IMR-90 (cell line): ENCODE measurements at regions not wholly inside any gene's neighbourhood (a gene's known extent, or its start where the extent isn't known, plus 50 kb on each side); places are given as distances from the start of the nearest gene placed in this dataset.

Source experiments
- ATAC-seq: fragments of 200-7000 bp; cut with Tn5 transposase; 2 replicates; pipeline ENCODE4 v1.9.1; 2020; ENCODE audit warnings: low read depth, mild to moderate bottlenecking, moderate library complexity
- BruUV-seq: library from RNA; stranded (reverse); fragments of 400-500 nt; replicated peaks from 2 replicates; lab custom pipeline; 2021; lab: Mats Ljungman, UMichigan
- CTCF ChIA-PET: fragments of 300-600 bp; formaldehyde crosslinking; extraction: SDS; loops from one replicate; lab custom pipeline; 2021; ENCODE audit warnings: antibody characterized with exemption; lab: Yijun Ruan, JAX
- POLR2A ChIA-PET: fragments of 300-600 bp; sonication (Branson Sonifier 250); formaldehyde crosslinking; loops from one replicate; lab custom pipeline; 2022; ENCODE audit warnings: antibody characterized with exemption; ENCODE audit not compliant: unreplicated experiment; lab: Charles Lee
- DNase-seq: peaks from one replicate; pipeline ENCODE4 v3.0.0; 2013
- H2AFZ ChIP-seq: replicated peaks from 2 replicates; pipeline ENCODE3; 2013; ENCODE audit warnings: low read length, mild to moderate bottlenecking; ENCODE audit not compliant: poor library complexity
- H2AK5ac ChIP-seq: 2 replicates; pipeline ENCODE4 v1.6.1; 2013; ENCODE audit warnings: low read depth, low read length, inconsistent platforms
- H2AK9ac ChIP-seq: replicated peaks from 2 replicates; pipeline ENCODE3; 2013; ENCODE audit warnings: mild to moderate bottlenecking, low read depth, low read length, moderate library complexity; ENCODE audit not compliant: poor library complexity
- H2BK120ac ChIP-seq: 2 replicates; pipeline ENCODE4 v1.6.1; 2013; ENCODE audit warnings: low read depth, low read length, inconsistent platforms
- H2BK15ac ChIP-seq: 3 replicates; pipeline ENCODE4 v1.6.1; 2013; ENCODE audit warnings: low read depth, low read length, inconsistent platforms
- H2BK20ac ChIP-seq: 2 replicates; pipeline ENCODE4 v1.6.1; 2013; ENCODE audit warnings: low read depth, mild to moderate bottlenecking, inconsistent platforms, low read length, moderate library complexity
- H2BK5ac ChIP-seq: 2 replicates; pipeline ENCODE4 v1.6.1; 2013; ENCODE audit warnings: mild to moderate bottlenecking, low read depth, low read length, inconsistent platforms; ENCODE audit not compliant: poor library complexity, severe bottlenecking
- H3K14ac ChIP-seq: replicated peaks from 2 replicates; pipeline ENCODE4 v1.6.1; 2013; ENCODE audit warnings: low read depth, low read length, inconsistent platforms
- H3K18ac ChIP-seq: 2 replicates; pipeline ENCODE4 v1.6.1; 2013; ENCODE audit warnings: low read depth, low read length, control low read depth
- H3K23ac ChIP-seq: 2 replicates; pipeline ENCODE4 v1.6.1; 2013; ENCODE audit warnings: low read depth, low read length, inconsistent platforms
- H3K27ac ChIP-seq: 2 replicates; pipeline ENCODE4 v1.5.1; 2013; ENCODE audit warnings: mild to moderate bottlenecking, control low read depth, low read length; ENCODE audit not compliant: insufficient read depth
- H3K27me3 ChIP-seq: 2 replicates; pipeline ENCODE4 v1.6.1; 2013; ENCODE audit warnings: low read length; ENCODE audit not compliant: control insufficient read depth, insufficient read depth
- H3K36me3 ChIP-seq: 2 replicates; pipeline ENCODE4 v1.6.1; 2013; ENCODE audit warnings: low read length, mixed read lengths; ENCODE audit not compliant: control insufficient read depth, insufficient read depth
- H3K4ac ChIP-seq: 2 replicates; pipeline ENCODE4 v1.6.1; 2013; ENCODE audit warnings: low read depth, low read length, inconsistent platforms
- H3K4me1 ChIP-seq: 2 replicates; pipeline ENCODE4 v1.6.1; 2013; ENCODE audit warnings: low read length, mixed read lengths; ENCODE audit not compliant: control insufficient read depth, insufficient read depth
- H3K4me2 ChIP-seq: 2 replicates; pipeline ENCODE4 v1.6.1; 2013; ENCODE audit warnings: low read depth, mild to moderate bottlenecking, control low read depth, low read length, moderate library complexity
- H3K4me3 ChIP-seq: 2 replicates; pipeline ENCODE4 v1.5.1; 2013; ENCODE audit warnings: low read depth, mild to moderate bottlenecking, control low read depth, low read length, moderate library complexity; ENCODE audit not compliant: insufficient read depth
- H3K56ac ChIP-seq: 2 replicates; pipeline ENCODE4 v1.6.1; 2013; ENCODE audit warnings: low read length, inconsistent platforms; ENCODE audit not compliant: insufficient read depth; ENCODE audit errors: extremely low read depth
- H3K79me1 ChIP-seq, 2 experiments: 2 replicates each; pipeline ENCODE4 v1.6.1; 2013; ENCODE audit warnings: low read length in 2 of 2, inconsistent platforms in 1 of 2, low read depth in 1 of 2
- H3K9ac ChIP-seq: 2 replicates; pipeline ENCODE4 v1.6.1; 2013; ENCODE audit warnings: low read depth, low read length, control low read depth
- H3K9me1 ChIP-seq: 2 replicates; pipeline ENCODE4 v1.6.1; 2013; ENCODE audit warnings: low read length, inconsistent platforms; ENCODE audit not compliant: insufficient read depth
- H3K9me3 ChIP-seq: 2 replicates; pipeline ENCODE4 v1.6.1; 2013; ENCODE audit warnings: low read length; ENCODE audit not compliant: control insufficient read depth, insufficient read depth
- H4K20me1 ChIP-seq: 2 replicates; pipeline ENCODE4 v1.6.1; 2013; ENCODE audit warnings: low read length, inconsistent platforms; ENCODE audit not compliant: insufficient read depth
- H4K5ac ChIP-seq: 2 replicates; pipeline ENCODE4 v1.6.1; 2013; ENCODE audit warnings: mild to moderate bottlenecking, low read depth, low read length, control low read depth
- H4K8ac ChIP-seq, 2 experiments: 2 replicates each; pipeline ENCODE4 v1.6.1; 2013; ENCODE audit warnings: low read depth in 2 of 2, low read length in 2 of 2, control low read depth in 1 of 2, inconsistent platforms in 1 of 2
- H4K91ac ChIP-seq: 2 replicates; pipeline ENCODE4 v1.6.1; 2013; ENCODE audit warnings: low read depth, low read length, inconsistent platforms; ENCODE audit not compliant: insufficient read depth
- BHLHE40 ChIP-seq: fragments of 150-350 bp; IDR thresholded peaks from 2 replicates; pipeline ENCODE4 v1.6.1; 2016; ENCODE audit warnings: mild to moderate bottlenecking, low read depth, low read length
- CEBPB ChIP-seq: IDR thresholded peaks from 2 replicates; pipeline ENCODE4 v1.6.1; 2012; ENCODE audit warnings: low read depth, low read length, improper control_type of control experiment
- CHD1 ChIP-seq: IDR thresholded peaks from 2 replicates; pipeline ENCODE4 v1.6.1; 2012; ENCODE audit warnings: low read depth, low read length, improper control_type of control experiment
- CTCF ChIP-seq: conservative IDR thresholded peaks from 2 replicates; pipeline ENCODE4 v1.5.1; 2012; ENCODE audit warnings: mild to moderate bottlenecking, low read depth, low read length, improper control_type of control experiment
- ELK1 ChIP-seq: fragments of 150-350 bp; IDR thresholded peaks from 2 replicates; pipeline ENCODE4 v1.6.1; 2016; ENCODE audit warnings: low read depth, mild to moderate bottlenecking, low read length, moderate library complexity, borderline replicate concordance
- FOS ChIP-seq: fragments of 150-350 bp; IDR thresholded peaks from 2 replicates; pipeline ENCODE4 v1.6.1; 2016; ENCODE audit warnings: low read depth, low read length
- MAFK ChIP-seq: IDR thresholded peaks from 2 replicates; pipeline ENCODE4 v1.6.1; 2012; ENCODE audit warnings: low read depth, low read length, improper control_type of control experiment
- MAZ ChIP-seq: IDR thresholded peaks from 2 replicates; pipeline ENCODE4 v1.6.1; 2012; ENCODE audit warnings: low read depth, mild to moderate bottlenecking, low read length, improper control_type of control experiment, moderate library complexity, borderline replicate concordance
- MXI1 ChIP-seq: IDR thresholded peaks from 2 replicates; pipeline ENCODE4 v1.6.1; 2012; ENCODE audit warnings: low read depth, mild to moderate bottlenecking, low read length, moderate library complexity, borderline replicate concordance
- NFE2L2 ChIP-seq: fragments of 150-350 bp; IDR thresholded peaks from 2 replicates; pipeline ENCODE4 v1.6.1; 2016; ENCODE audit warnings: low read depth, mild to moderate bottlenecking, low read length
- POLR2A ChIP-seq: IDR thresholded peaks from 2 replicates; pipeline ENCODE4 v1.6.1; 2012; ENCODE audit warnings: mild to moderate bottlenecking, low read depth, low read length
- RAD21 ChIP-seq: IDR thresholded peaks from 2 replicates; pipeline ENCODE4 v1.6.1; 2012; ENCODE audit warnings: low read length, improper control_type of control experiment
- RCOR1 ChIP-seq: IDR thresholded peaks from 2 replicates; pipeline ENCODE4 v1.6.1; 2012; ENCODE audit warnings: mild to moderate bottlenecking, low read length, improper control_type of control experiment; ENCODE audit not compliant: insufficient replicate concordance
- RFX5 ChIP-seq: IDR thresholded peaks from 2 replicates; pipeline ENCODE4 v1.8.0; 2012; ENCODE audit warnings: low read depth, mild to moderate bottlenecking, low read length, moderate library complexity
- SMC3 ChIP-seq: fragments of 150-350 bp; IDR thresholded peaks from 2 replicates; pipeline ENCODE4 v1.6.1; 2016; ENCODE audit warnings: low read depth, mild to moderate bottlenecking, antibody characterized with exemption, low read length, moderate library complexity
- USF2 ChIP-seq: fragments of 150-350 bp; IDR thresholded peaks from 2 replicates; pipeline ENCODE4 v1.6.1; 2017; ENCODE audit warnings: mild to moderate bottlenecking, antibody characterized with exemption, low read length, low read depth
- WGBS, 2 experiments: methylation state at CpG; one replicate each; pipeline versions ENCODE4 v1.1.5 to v1.1.7; 2013; ENCODE audit warnings: missing lambda C conversion rate in 2 of 2; ENCODE audit not compliant: insufficient read length in 1 of 2; ENCODE audit errors: extremely low coverage in 2 of 2; 5-methylcytosine and 5-hydroxymethylcytosine counted together
- dilution Hi-C: fragments of 300-500 bp; cut with HindIII; formaldehyde crosslinking; loops from one replicate; pipeline ENCODE4 v1.14.3; 2018; ENCODE audit warnings: low sequenced_read_pairs; ENCODE audit not compliant: unreplicated experiment
- in situ Hi-C: fragments of 300-500 bp; cut with MboI; formaldehyde crosslinking; loops from 3 replicates; pipeline ENCODE4 v1.14.3; 2019; ENCODE audit warnings: low sequenced_read_pairs, inconsistent platforms, mixed read lengths
- intact Hi-C: fragments of 100-400 bp; cut with micrococcal nuclease; formaldehyde crosslinking; loops from 2 replicates; pipeline ENCODE4 v1.10.0; 2022

GRCh38 chr12:28776220-28776619 is 372.9 kb upstream of the FAR2 start:
- BruUV-seq, result no TSS peak
- H2BK20ac ChIP-seq, result no peak overlapping the region
- H3K14ac ChIP-seq, result no peak overlapping the region
- no peak overlapping the region for H3K18ac ChIP-seq
- H3K4me2 ChIP-seq, result no peak overlapping the region
- no peak overlapping the region for H4K5ac ChIP-seq
- no peak overlapping the region for H4K91ac ChIP-seq
- H3K9ac ChIP-seq, result no peak overlapping the region
- no peaks in the 10 kb centered on the region for H3K9me1 ChIP-seq
- DNase-seq (no peak), ATAC-seq (no peak)
- H3K27ac ChIP-seq, result no peak overlapping the region
- no peak overlapping the region for H2AK5ac ChIP-seq
- intact Hi-C loops, result no loop called here
- no CpG with 5 or more reads among the region's 1 CpG for WGBS, 2 experiments
- H2BK120ac ChIP-seq, result no peak overlapping the region
- H3K79me1 ChIP-seq, result no peaks in the 10 kb centered on the region
- ChIA-PET CTCF (interaction anchor here (0.6 kb wide), 1 partner anchor 151 kb away, joined by 4 read pairs; no protein-coding TSS in a partner anchor), POLR2A (no interaction called here)
- H3K36me3 ChIP-seq, result no peaks in the 10 kb centered on the region
- H3K4ac ChIP-seq, result no peak overlapping the region
- no peak overlapping the region for H2AFZ ChIP-seq
- no peaks in the 10 kb centered on the region for H4K20me1 ChIP-seq
- no peak overlapping the region for H3K4me3 ChIP-seq
- dilution Hi-C loops, result no loop called here
- no peaks in the 10 kb centered on the region for H3K27me3 ChIP-seq
- H2BK5ac ChIP-seq, result no peak overlapping the region
- in situ Hi-C loops, result no loop called here
- no peaks in the 10 kb centered on the region for H3K4me1 ChIP-seq
- H3K9me3 ChIP-seq, result no peaks in the 10 kb centered on the region
- no peak overlapping the region for H2BK15ac ChIP-seq
- TF ChIP-seq RCOR1 (no peak), CTCF (no peak), SMC3 (no peak), FOS (no peak), MAFK (no peak), RFX5 (no peak), CEBPB (no peak), CHD1 (no peak), POLR2A (no peak), NFE2L2 (no peak), ELK1 (no peak), BHLHE40 (no peak), RAD21 (no peak), MAZ (no peak), USF2 (no peak), MXI1 (no peak)
- H4K8ac ChIP-seq, result no peak overlapping the region
- no peak overlapping the region for H3K23ac ChIP-seq
- no peak overlapping the region for H3K56ac ChIP-seq
- no peak overlapping the region for H2AK9ac ChIP-seq
